ENCODE measurements at regions not wholly inside any gene's neighbourhood (a gene's known extent, or its start where the extent isn't known, plus 50 kb on each side); places are given as distances from the start of the nearest gene placed in this dataset.

- H3K4me3 ChIP-seq (ENCODE audit: low read depth, low read length) = no peak overlapping the region
- TF ChIP-seq, protein P1, sequence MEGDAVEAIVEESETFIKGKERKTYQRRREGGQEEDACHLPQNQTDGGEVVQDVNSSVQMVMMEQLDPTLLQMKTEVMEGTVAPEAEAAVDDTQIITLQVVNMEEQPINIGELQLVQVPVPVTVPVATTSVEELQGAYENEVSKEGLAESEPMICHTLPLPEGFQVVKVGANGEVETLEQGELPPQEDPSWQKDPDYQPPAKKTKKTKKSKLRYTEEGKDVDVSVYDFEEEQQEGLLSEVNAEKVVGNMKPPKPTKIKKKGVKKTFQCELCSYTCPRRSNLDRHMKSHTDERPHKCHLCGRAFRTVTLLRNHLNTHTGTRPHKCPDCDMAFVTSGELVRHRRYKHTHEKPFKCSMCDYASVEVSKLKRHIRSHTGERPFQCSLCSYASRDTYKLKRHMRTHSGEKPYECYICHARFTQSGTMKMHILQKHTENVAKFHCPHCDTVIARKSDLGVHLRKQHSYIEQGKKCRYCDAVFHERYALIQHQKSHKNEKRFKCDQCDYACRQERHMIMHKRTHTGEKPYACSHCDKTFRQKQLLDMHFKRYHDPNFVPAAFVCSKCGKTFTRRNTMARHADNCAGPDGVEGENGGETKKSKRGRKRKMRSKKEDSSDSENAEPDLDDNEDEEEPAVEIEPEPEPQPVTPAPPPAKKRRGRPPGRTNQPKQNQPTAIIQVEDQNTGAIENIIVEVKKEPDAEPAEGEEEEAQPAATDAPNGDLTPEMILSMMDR (IDR thresholded peaks at IDR 0.05; ENCODE audit: borderline replicate concordance, insufficient read depth, low read depth, low read length) = no peak
Observed at GRCh38 chr4:33386764-33387163, 2666.6 kb downstream of the PCDH7 start.

GRCh38 chr4:33390976-33391375 lies 2670.8 kb downstream of the PCDH7 start:
- TF ChIP-seq, protein P1 (IDR thresholded peaks at IDR 0.05; ENCODE audit: borderline replicate concordance, insufficient read depth, low read depth, low read length) = no peak
- no peak overlapping the region for H3K4me3 ChIP-seq (ENCODE audit: low read depth, low read length)

DNA sequence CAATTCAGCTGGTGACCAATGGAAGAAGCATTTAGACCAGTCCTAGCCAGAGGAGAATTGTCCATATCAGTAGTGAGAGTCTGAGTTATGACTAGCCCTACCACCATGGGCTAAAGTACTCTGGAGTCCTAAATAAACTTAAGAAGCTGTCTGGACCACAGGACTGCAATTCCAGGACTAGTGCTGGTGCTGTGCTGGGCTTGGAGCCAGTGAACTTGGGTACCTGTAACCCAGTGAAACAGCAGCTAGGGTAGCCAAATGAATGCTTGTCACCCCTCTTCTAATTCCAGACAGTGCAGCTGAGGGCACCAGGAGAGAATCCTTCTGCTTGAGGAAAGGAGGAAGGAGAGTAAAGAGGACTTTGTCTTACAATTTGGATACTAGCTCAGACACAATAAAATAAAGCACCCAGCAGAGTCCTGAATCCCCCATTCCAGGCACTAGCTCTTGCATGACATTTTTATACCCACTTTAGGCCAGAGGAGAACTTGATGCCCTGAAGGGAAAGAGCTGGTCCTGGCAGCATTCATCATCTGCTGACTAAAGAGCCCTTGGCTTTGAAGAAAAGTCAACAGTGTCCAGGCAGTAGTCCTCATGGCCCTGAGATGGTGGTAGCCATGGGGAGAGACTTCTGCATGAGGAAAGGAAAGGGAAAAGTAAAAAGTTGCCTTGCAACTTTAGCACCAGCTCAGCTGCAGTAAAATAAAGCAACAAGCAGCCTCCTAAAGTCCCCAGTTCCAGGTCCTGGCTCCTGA lies 2675.7 kb downstream of the PCDH7 start:
- TF ChIP-seq, protein P1 (IDR thresholded peaks at IDR 0.05; ENCODE audit: borderline replicate concordance, insufficient read depth, low read depth, low read length) = no peak
- no peak overlapping the region for H3K4me3 ChIP-seq (ENCODE audit: low read depth, low read length)

GRCh38 chr4:33400504-33400903 lies 2680.3 kb downstream of the PCDH7 start:
- no peak overlapping the region for H3K4me3 ChIP-seq (ENCODE audit: low read depth, low read length)
- TF ChIP-seq, protein P1 (IDR thresholded peaks at IDR 0.05; ENCODE audit: borderline replicate concordance, insufficient read depth, low read depth, low read length) = no peak

GRCh38 chr4:33407496-33407895 lies 2687.3 kb downstream of the PCDH7 start:
- TF ChIP-seq, protein P1 (IDR thresholded peaks at IDR 0.05; ENCODE audit: borderline replicate concordance, insufficient read depth, low read depth, low read length) = no peak

DNA sequence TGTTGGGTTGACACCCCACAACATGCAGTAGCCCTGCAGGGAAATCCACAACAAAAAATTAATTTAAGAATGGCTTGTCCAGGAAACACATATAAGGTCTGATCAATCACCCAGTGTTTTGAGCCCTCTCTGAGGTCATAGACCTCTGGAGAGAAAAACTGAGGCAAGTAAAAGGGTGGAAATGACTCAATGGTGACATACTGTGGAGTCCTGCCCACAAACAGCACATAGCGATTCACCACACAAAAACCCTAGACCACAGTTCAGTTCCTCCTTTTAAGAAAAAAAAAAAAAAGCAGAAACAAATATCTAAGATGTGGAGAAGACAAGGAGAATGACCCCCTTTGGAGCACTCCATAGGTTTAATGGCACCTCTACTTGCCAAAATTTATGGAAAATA lies 2691.0 kb downstream of the PCDH7 start:
- H3K4me3 ChIP-seq (ENCODE audit: low read depth, low read length) = no peak overlapping the region
- TF ChIP-seq, protein P1 (IDR thresholded peaks at IDR 0.05; ENCODE audit: borderline replicate concordance, insufficient read depth, low read depth, low read length) = no peak

More at GRCh38 chr4:33407496-33407895, 2687.3 kb downstream of the PCDH7 start:
- H3K4me3 ChIP-seq (ENCODE audit: low read depth, low read length) = no peak overlapping the region

GRCh38 chr4:33421887-33422286 lies 2701.7 kb downstream of the PCDH7 start:
- TF ChIP-seq, protein P1 (IDR thresholded peaks at IDR 0.05; ENCODE audit: borderline replicate concordance, insufficient read depth, low read depth, low read length) = no peak
- no peak overlapping the region for H3K4me3 ChIP-seq (ENCODE audit: low read depth, low read length)

Measured in GM12875 (cell line).